ENCODE measurements at regions not wholly inside any gene's neighbourhood (a gene's known extent, or its start where the extent isn't known, plus 50 kb on each side); places are given as distances from the start of the nearest gene placed in this dataset.

- no peak for TF ChIP-seq CTCF (IDR thresholded peaks at IDR 0.05; ENCODE audit: low read depth, low read length)
- no peak overlapping the region for H3K4me3 ChIP-seq (ENCODE audit: low read depth, low read length)
Measured at GRCh38 chr15:94723801-94724200, 492.4 kb downstream of the MCTP2 start.

- TF ChIP-seq CTCF (IDR thresholded peaks at IDR 0.05; ENCODE audit: low read depth, low read length): no peak
- no peak overlapping the region for H3K4me3 ChIP-seq (ENCODE audit: low read depth, low read length)
Measured at GRCh38 chr15:94731286-94731685, 499.9 kb downstream of the MCTP2 start.

- no peak for TF ChIP-seq CTCF (IDR thresholded peaks at IDR 0.05; ENCODE audit: low read depth, low read length)
- no peak overlapping the region for H3K4me3 ChIP-seq (ENCODE audit: low read depth, low read length)
Measured at GRCh38 chr15:94734460-94734859, 503.1 kb downstream of the MCTP2 start.

GRCh38 chr15:94736236-94736635, 504.9 kb downstream of the MCTP2 start:
- TF ChIP-seq CTCF (IDR thresholded peaks at IDR 0.05; ENCODE audit: low read depth, low read length): no peak
- no peak overlapping the region for H3K4me3 ChIP-seq (ENCODE audit: low read depth, low read length)

- H3K4me3 ChIP-seq (ENCODE audit: low read depth, low read length): no peak overlapping the region
Measured at GRCh38 chr15:94739639-94740038, 508.3 kb downstream of the MCTP2 start.

GRCh38 chr15:94740469-94740868, 509.1 kb downstream of the MCTP2 start:
- no peak overlapping the region for H3K4me3 ChIP-seq (ENCODE audit: low read depth, low read length)
- no peak for TF ChIP-seq CTCF (IDR thresholded peaks at IDR 0.05; ENCODE audit: low read depth, low read length)

More at GRCh38 chr15:94739639-94740038, 508.3 kb downstream of the MCTP2 start:
- no peak for TF ChIP-seq CTCF (IDR thresholded peaks at IDR 0.05; ENCODE audit: low read depth, low read length)

- H3K4me3 ChIP-seq (ENCODE audit: low read depth, low read length): no peak overlapping the region
- TF ChIP-seq CTCF (IDR thresholded peaks at IDR 0.05; ENCODE audit: low read depth, low read length): no peak
Measured at GRCh38 chr15:94743668-94744067, 512.3 kb downstream of the MCTP2 start.
